ENCODE measurements at regions not wholly inside any gene's neighbourhood (a gene's known extent, or its start where the extent isn't known, plus 50 kb on each side); places are given as distances from the start of the nearest gene placed in this dataset.
A peak's percentile ranks its signal among the peaks of the same experiment; 100 is the strongest.
"Not testable (repeated sequence)": the region's sequence is repeated elsewhere in the genome, so short reads cannot be mapped to it uniquely, and the experiment has no call there.

- DNase-seq: no peak
These were observed 173.1 kb upstream of the ID2 start for GRCh38 chr2:8508766-8509165.

GRCh38 chr2:8509621-8510020 lies 172.2 kb upstream of the ID2 start:
- DNase-seq: no peak

GRCh38 chr2:8510055-8510454 lies 171.8 kb upstream of the ID2 start:
- DNase-seq: not testable (repeated sequence)

- no peak for DNase-seq
These were observed 171.3 kb upstream of the ID2 start for GRCh38 chr2:8510519-8510918.

GRCh38 chr2:8511868-8512612 lies 169.8 kb upstream of the ID2 start:
- DNase-seq: no peak

GRCh38 chr2:8513601-8514273 lies 168.1 kb upstream of the ID2 start:
- no peak for DNase-seq

- DNase-seq: no peak
These were observed 167.6 kb upstream of the ID2 start for GRCh38 chr2:8514274-8514662.

- DNase-seq: no peak
These were observed 166.8 kb upstream of the ID2 start for GRCh38 chr2:8514796-8515758.

- DNase-seq: no peak
These were observed 165.9 kb upstream of the ID2 start for GRCh38 chr2:8515864-8516533.

- DNase-seq: no peak
These were observed 163.9 kb upstream of the ID2 start for GRCh38 chr2:8517850-8518498.

GRCh38 chr2:8518979-8519668 lies 162.7 kb upstream of the ID2 start:
- DNase-seq: no peak

- DNase-seq: no peak
These were observed 161.0 kb upstream of the ID2 start for GRCh38 chr2:8520791-8521344.

- DNase-seq: no peak
These were observed 159.2 kb upstream of the ID2 start for GRCh38 chr2:8522687-8523086.

- DNase-seq: no peak
These were observed 157.5 kb upstream of the ID2 start for GRCh38 chr2:8524388-8524787.

GRCh38 chr2:8524823-8525222 lies 157.0 kb upstream of the ID2 start:
- DNase-seq: no peak

GRCh38 chr2:8525236-8525581 lies 156.6 kb upstream of the ID2 start:
- no peak for DNase-seq

GRCh38 chr2:8525582-8526402 lies 156.1 kb upstream of the ID2 start:
- DNase-seq: peak; percentile 44

- no peak for DNase-seq
These were observed 155.5 kb upstream of the ID2 start for GRCh38 chr2:8526403-8526696.

GRCh38 chr2:8527031-8527430 lies 154.8 kb upstream of the ID2 start:
- DNase-seq: no peak

GRCh38 chr2:8527676-8528075 lies 154.2 kb upstream of the ID2 start:
- no peak for DNase-seq

- no peak for DNase-seq
These were observed 153.0 kb upstream of the ID2 start for GRCh38 chr2:8528863-8529262.

Measured in NCI-H1436 (cell line).